Common myeloid progenitor, CD34-positive (primary cell): ENCODE measurements at regions not wholly inside any gene's neighbourhood (a gene's known extent, or its start where the extent isn't known, plus 50 kb on each side); places are given as distances from the start of the nearest gene placed in this dataset.

Source experiments
- CTCF ChIA-PET: fragments of 350-600 bp; sonication (Branson Sonifier 250); formaldehyde crosslinking; loops from one replicate; lab custom pipeline; 2021; ENCODE audit warnings: antibody characterized with exemption; lab: Charles Lee
- POLR2A ChIA-PET: fragments of 350-600 bp; sonication (Branson Sonifier 250); formaldehyde crosslinking; loops from one replicate; lab custom pipeline; 2021; ENCODE audit warnings: antibody characterized with exemption; lab: Charles Lee
- DNase-seq, 3 donors: peaks; one replicate each; pipeline versions ENCODE4 v3.0.0 to v3.0.0-alpha.2; 2013
- H3K27ac ChIP-seq, 2 experiments: 1 replicate in 1 of 2; 2 replicates in 1 of 2; pipeline ENCODE4 v1.7.0; 2013; ENCODE audit warnings: inconsistent platforms in 2 of 2, low read length in 2 of 2, mild to moderate bottlenecking in 2 of 2, low read depth in 1 of 2, moderate library complexity in 1 of 2; ENCODE audit not compliant: severe bottlenecking in 2 of 2, insufficient read depth in 1 of 2, poor library complexity in 1 of 2
- H3K27me3 ChIP-seq, 5 experiments: replicated peaks in 2 of 5; 1 replicate in 3 of 5; 2 replicates in 2 of 5; pipeline versions ENCODE4 v1.6.1 to v1.7.0; 2013; ENCODE audit warnings: low read length in 4 of 5, mild to moderate bottlenecking in 2 of 5, moderate library complexity in 2 of 5, inconsistent platforms in 1 of 5; ENCODE audit not compliant: insufficient read depth in 5 of 5, control insufficient read depth in 4 of 5
- H3K36me3 ChIP-seq, 4 experiments: 1 replicate in 2 of 4; 2 replicates in 2 of 4; pipeline versions ENCODE4 v1.6.1 to v1.7.0; 2013; ENCODE audit warnings: low read length in 3 of 4, control low read depth in 1 of 4, mild to moderate bottlenecking in 1 of 4; ENCODE audit not compliant: control insufficient read depth in 4 of 4, insufficient read depth in 4 of 4
- H3K4me1 ChIP-seq, 4 experiments: 1 replicate in 3 of 4; 2 replicates in 1 of 4; pipeline versions ENCODE4 v1.6.1 to v1.7.1; 2013; ENCODE audit warnings: low read length in 3 of 4, mild to moderate bottlenecking in 3 of 4, control low read depth in 1 of 4, inconsistent platforms in 1 of 4, moderate library complexity in 1 of 4; ENCODE audit not compliant: control insufficient read depth in 4 of 4, insufficient read depth in 4 of 4; ENCODE audit errors: control extremely low read depth in 1 of 4
- H3K4me3 ChIP-seq, 7 experiments: 1 replicate in 4 of 7; 2 replicates in 3 of 7; pipeline versions ENCODE4 v1.5.1 to v1.7.0; 2013; ENCODE audit warnings: mild to moderate bottlenecking in 7 of 7, low read length in 6 of 7, moderate library complexity in 6 of 7, inconsistent platforms in 2 of 7, low read depth in 2 of 7, control low read depth in 1 of 7; ENCODE audit not compliant: insufficient read depth in 4 of 7, control insufficient read depth in 1 of 7; ENCODE audit errors: extremely low read depth in 1 of 7
- H3K9me3 ChIP-seq, 5 experiments: 1 replicate in 4 of 5; 2 replicates in 1 of 5; pipeline versions ENCODE4 v1.6.1 to v1.7.1; 2013; ENCODE audit warnings: low read length in 4 of 5, mild to moderate bottlenecking in 2 of 5, inconsistent platforms in 1 of 5, low read depth in 1 of 5, moderate library complexity in 1 of 5; ENCODE audit not compliant: control insufficient read depth in 4 of 5, insufficient read depth in 2 of 5; ENCODE audit errors: control extremely low read depth in 1 of 5
- WGBS: methylation state at CpG from one replicate; pipeline ENCODE4 v1.1.5; 2013; ENCODE audit not compliant: insufficient coverage; 5-methylcytosine and 5-hydroxymethylcytosine counted together

DNA sequence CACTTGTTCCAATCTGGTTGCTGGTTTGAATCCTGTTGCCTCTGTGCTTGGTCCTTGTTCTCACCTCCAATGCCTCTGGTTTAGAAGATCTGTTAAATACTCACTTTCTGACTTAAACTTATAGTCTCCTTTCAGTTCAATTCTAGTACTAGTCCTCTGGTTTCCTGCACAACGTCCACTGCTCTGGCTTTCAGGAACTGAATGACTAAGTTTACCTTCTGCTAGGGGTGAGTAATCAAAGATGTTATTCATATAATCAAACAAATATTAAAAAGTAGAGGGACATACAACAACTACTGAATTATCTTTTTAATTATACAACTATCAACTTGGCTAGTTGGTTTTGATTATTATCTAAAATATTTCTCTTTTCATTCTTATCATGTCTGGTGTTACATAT is 496.4 kb upstream of the TOM1L1 start:
- Histone ChIP-seq H3K4me3 (no peak overlapping the region), H3K9me3 (no peaks in the 10 kb centered on the region), H3K27me3 (no peaks in the 10 kb centered on the region), H3K4me1 (no peaks in the 10 kb centered on the region), H3K27ac (no peak overlapping the region), H3K36me3 (no peaks in the 10 kb centered on the region)
- POLR2A ChIA-PET = interaction anchor here (0.6 kb wide), 1 partner anchor 1952 kb away, joined by 5 read pairs; no protein-coding TSS in a partner anchor
- no CpG with 5 or more reads among the region's 1 CpG for WGBS
- CTCF ChIA-PET = no interaction called here
- no peak for DNase-seq

DNA sequence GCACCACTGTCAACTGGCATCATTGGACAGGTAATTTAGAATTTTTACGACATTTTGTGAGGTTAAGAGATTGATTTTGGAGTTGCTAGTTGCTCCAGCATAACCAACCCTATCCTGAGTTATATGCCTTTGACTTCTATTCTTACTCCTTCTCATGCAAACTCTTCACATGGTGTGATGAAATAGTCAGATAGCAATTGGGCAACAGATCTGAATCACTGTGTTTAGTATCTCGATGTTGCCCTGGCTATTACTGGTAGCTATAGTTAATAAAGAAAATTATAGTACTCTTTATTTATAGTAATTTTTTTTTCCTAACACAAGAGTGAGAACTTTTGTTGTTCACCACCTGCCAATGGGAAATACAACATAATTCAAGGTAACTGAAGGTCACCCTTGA is 494.8 kb upstream of the TOM1L1 start:
- Histone ChIP-seq H3K9me3 (no peaks in the 10 kb centered on the region), H3K27me3 (no peaks in the 10 kb centered on the region), H3K4me1 (no peaks in the 10 kb centered on the region), H3K4me3 (no peak overlapping the region), H3K27ac (no peak overlapping the region), H3K36me3 (no peaks in the 10 kb centered on the region)
- no CpG with 5 or more reads among the region's 2 CpGs for WGBS
- CTCF ChIA-PET = no interaction called here
- POLR2A ChIA-PET = no interaction called here
- no peak for DNase-seq

GRCh38 chr17:54408731-54409130 is 491.9 kb upstream of the TOM1L1 start:
- WGBS = 88% methylated on average over 1 of the region's 1 CpG
- POLR2A ChIA-PET = no interaction called here
- CTCF ChIA-PET = no interaction called here
- DNase-seq = no peak
- Histone ChIP-seq H3K9me3 (no peaks in the 10 kb centered on the region), H3K36me3 (no peaks in the 10 kb centered on the region), H3K4me3 (no peak overlapping the region), H3K27ac (no peak overlapping the region), H3K27me3 (no peaks in the 10 kb centered on the region), H3K4me1 (no peaks in the 10 kb centered on the region)

- ChIA-PET POLR2A (no interaction called here), CTCF (no interaction called here)
- Histone ChIP-seq H3K27me3 (no peaks in the 10 kb centered on the region), H3K27ac (no peak overlapping the region), H3K9me3 (peaks cover 0 to 3% (median 0%) of the 10 kb centered on the region in 5 experiments), H3K4me3 (no peak overlapping the region), H3K36me3 (no peaks in the 10 kb centered on the region), H3K4me1 (no peaks in the 10 kb centered on the region)
- no peak for DNase-seq
Observed at GRCh38 chr17:54418467-54418866, 482.2 kb upstream of the TOM1L1 start.

- 56% methylated on average over 1 of the region's 3 CpGs for WGBS
- POLR2A ChIA-PET = no interaction called here
Observed at GRCh38 chr17:54425671-54426070, 475.0 kb upstream of the TOM1L1 start.

GRCh38 chr17:54426296-54426886 is 474.3 kb upstream of the TOM1L1 start:
- no peaks in the 10 kb centered on the region for H3K27me3 ChIP-seq
- no peak for DNase-seq
- ChIA-PET CTCF (interaction anchor here (1.0 kb wide), 1 partner anchor 14 kb away, joined by 3 read pairs; no protein-coding TSS in a partner anchor), POLR2A (no interaction called here)
- H3K9me3 ChIP-seq = no peaks in the 10 kb centered on the region
- no CpG with 5 or more reads among the region's 1 CpG for WGBS
- H3K4me3 ChIP-seq = no peak overlapping the region
- H3K4me1 ChIP-seq = no peaks in the 10 kb centered on the region
- no peak overlapping the region for H3K27ac ChIP-seq
- no peaks in the 10 kb centered on the region for H3K36me3 ChIP-seq

More at GRCh38 chr17:54425671-54426070, 475.0 kb upstream of the TOM1L1 start:
- H3K9me3 ChIP-seq = no peaks in the 10 kb centered on the region
- H3K4me1 ChIP-seq = no peaks in the 10 kb centered on the region
- CTCF ChIA-PET = interaction anchor here (1.0 kb wide), 1 partner anchor 13 kb away, joined by 3 read pairs; no protein-coding TSS in a partner anchor
- H3K27ac ChIP-seq = no peak overlapping the region
- H3K36me3 ChIP-seq = no peaks in the 10 kb centered on the region
- no peaks in the 10 kb centered on the region for H3K27me3 ChIP-seq
- DNase-seq = no peak
- no peak overlapping the region for H3K4me3 ChIP-seq

GRCh38 chr17:54435966-54436365 is 464.7 kb upstream of the TOM1L1 start:
- DNase-seq = no peak
- 76% methylated on average over 9 of the region's 10 CpGs for WGBS
- no peaks in the 10 kb centered on the region for H3K4me1 ChIP-seq
- H3K9me3 ChIP-seq = no peaks in the 10 kb centered on the region
- no peak overlapping the region for H3K27ac ChIP-seq
- H3K36me3 ChIP-seq = no peaks in the 10 kb centered on the region
- CTCF ChIA-PET = no interaction called here
- H3K27me3 ChIP-seq = no peaks in the 10 kb centered on the region
- no peak overlapping the region for H3K4me3 ChIP-seq
- POLR2A ChIA-PET = no interaction called here
